ENCODE measurements at regions not wholly inside any gene's neighbourhood (a gene's known extent, or its start where the extent isn't known, plus 50 kb on each side); places are given as distances from the start of the nearest gene placed in this dataset.

GRCh38 chr13:54183728-54184127 is 1155.1 kb downstream of the OLFM4 start:
- TF ChIP-seq CTCF (conservative IDR thresholded peaks at IDR 0.05; ENCODE audit: low read length) (no peak), EZH2phosphoT487 (IDR thresholded peaks at IDR 0.05; ENCODE audit: borderline replicate concordance, low read depth, low read length) (no peak)
